ENCODE measurements at regions not wholly inside any gene's neighbourhood (a gene's known extent, or its start where the extent isn't known, plus 50 kb on each side); places are given as distances from the start of the nearest gene placed in this dataset.

DNA sequence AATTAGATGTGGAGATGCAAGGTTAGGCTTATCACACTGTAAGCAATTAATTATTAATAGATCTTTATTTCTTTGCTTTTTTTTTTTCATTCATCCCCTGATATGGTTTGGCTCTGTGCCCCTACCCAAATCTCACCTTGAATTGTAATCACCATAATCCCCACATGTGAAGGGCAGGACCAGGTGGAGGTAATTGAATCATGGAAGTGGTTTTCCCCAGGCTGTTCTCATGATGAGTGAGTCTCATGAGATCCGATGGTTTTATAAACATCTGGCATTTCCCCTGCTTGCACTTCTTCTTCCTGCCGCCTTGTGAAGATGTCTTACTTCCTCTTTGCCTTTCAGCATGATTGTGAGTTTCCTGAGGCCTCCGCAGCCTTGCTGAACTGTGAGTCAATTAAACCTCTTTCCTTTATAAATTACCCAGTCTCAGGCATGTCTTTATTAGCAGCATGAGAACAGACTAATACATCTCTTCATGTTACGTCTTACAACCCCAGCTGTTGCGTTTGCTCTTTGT is 333.8 kb downstream of the CDH26 start:
- DNase-seq: no peak

DNA sequence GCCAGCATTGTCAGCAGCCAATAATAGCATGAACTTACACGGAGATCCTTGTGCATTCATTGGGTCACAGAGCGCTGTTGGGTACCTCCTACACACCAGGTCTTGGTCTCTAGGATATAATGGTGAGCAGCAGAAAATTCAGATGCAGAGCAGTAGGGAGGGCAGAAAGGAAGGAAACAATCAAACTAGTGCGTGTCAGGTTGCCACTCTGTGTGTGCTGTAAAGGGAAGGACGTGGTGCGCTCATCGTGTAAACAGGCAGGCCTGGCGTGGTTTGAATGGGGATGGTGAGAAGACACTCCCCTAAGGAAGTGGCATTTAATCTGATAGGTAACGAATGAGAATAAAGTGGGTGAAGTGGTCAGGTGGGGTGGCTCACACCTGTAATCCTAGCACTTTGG is 336.4 kb downstream of the CDH26 start:
- no peak for DNase-seq

DNA sequence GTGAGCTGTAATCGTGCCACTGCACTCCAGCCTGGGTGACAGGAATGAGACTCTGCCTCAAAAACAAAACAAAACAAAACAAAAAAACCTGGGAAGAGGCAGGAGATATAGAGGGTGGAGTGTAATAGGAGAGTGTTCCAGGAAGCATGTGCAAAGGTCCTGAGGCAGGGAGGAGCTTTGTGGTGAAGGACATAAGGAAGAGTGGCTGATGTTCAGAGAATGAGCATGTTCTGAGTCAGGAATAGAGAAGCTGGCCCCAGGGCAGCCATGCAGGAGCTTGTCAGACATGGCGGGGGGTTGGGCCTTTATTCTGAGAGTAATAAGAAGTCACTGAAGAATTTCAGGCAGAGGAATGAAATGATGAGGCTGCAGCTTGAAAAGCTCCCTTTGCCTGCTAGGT is 337.0 kb downstream of the CDH26 start:
- no peak for DNase-seq

DNA sequence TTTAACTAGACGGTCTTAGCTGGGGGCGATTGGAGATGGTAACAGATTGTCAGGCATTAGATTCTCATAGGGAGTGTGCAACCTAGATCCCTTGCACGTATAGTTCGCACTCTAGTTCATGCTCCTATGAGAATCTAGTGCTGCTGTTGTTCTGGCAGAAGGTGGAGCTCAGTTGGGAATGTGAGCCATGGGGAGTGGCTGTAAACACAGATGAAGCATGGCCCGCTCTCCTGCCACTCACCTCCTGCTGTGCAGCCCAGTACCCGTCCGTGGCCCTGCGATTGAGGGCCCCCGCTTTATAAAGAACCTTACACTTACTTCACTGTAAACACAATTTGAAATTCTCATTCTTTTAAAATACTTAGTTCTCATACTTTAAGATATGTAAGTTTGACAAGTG is 339.4 kb downstream of the CDH26 start:
- no peak for DNase-seq

DNA sequence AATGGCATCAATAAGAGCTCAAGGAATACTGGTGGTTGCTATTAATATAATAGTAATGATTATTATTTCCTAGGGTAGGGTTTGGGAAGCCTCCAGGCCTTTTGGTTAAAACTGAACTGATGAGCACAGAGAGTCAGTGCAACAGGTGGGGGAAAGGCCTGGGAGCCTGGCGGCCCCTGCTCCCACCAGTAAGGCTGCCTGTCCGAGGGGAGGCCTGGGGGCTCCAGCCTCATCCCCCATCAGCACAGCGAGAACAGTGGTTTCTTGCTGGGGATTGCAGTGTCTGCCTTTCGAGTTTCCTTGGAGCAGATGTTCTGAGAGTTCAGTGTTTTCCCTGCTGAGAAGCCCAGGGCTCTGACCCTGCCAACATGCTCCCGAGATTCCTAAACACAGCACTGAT is 340.4 kb downstream of the CDH26 start:
- no peak for DNase-seq

DNA sequence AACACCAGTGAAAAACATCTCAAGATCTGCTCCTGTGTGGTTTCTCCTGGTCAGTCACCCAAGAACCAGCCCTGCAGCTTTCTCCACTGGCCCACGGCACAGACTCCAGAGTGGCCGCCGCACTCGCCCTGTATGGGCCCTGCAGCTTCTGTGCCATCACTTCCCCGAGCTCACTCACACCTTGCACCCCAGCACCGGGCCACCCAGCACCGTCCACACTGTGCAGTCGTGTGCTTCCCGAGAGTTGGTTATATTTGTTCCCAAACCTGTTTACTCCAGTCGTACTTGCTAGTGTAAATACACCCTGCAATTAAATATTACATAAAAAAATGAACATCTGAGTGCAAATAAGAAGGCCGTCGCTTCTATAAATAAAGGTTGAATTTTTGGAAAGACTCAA is 341.7 kb downstream of the CDH26 start:
- no peak for DNase-seq

DNA sequence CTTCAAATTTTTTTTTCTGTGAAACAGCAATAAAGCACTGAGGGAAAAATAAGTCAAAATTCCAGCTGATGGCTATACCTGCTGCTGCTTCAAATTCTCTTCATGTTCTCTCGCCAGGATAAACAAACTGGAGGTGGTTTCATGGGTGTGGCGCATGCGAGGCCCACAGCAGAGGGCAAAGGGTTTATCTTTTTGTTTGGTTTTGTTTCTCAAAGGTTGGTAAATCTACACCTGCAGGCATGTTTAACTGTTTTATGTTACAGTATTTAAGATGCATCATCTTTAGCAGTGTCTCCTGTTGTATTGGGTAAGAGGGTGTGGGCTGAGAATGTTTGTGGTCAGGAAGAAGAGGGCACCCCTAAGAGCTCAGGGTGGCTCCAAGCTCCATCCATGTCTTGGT is 342.2 kb downstream of the CDH26 start:
- DNase-seq: no peak

DNA sequence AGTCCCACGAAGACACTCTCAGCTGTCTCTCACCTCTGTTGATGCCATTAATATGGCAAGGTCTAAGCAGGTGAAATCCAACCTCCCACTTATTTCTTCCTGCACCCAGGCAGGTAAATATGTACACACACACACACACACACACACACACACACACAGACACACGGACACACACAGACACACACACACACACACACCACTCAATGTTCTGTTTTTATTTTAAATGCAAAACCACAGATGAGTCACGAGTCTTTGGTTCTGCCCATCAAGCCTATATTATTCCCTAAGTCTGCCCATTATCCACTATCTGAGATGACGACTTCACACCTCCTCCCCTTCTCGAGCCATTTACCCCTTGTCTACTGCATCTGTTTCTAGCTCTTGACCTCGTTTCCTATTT is 344.7 kb downstream of the CDH26 start:
- DNase-seq: no peak

DNA sequence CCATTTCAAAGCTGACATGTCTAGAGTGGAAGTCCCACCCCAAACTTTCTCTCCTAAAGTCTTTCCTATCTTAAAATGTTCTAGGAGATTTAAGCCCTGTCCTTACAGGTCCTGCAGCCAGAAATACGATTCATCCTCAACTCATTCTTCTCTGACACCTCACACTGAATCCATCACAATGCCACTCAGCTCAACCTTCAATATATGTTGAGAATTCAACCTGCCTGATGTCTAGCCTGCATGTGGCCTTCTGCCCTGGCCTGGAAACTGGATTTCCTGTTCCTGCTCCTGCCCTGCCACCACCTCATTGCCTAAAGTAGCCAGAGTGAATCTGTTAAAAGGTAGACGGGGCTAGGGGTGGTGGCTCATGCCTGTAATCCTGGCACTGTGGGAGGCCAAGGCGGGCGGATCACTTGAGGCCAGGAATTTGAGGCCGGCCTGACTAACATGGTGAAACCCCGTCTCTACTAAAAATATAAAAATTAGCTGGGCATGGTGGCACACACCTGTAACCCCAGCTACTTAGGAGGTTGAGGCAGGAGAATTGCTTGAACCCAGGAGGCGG is 345.9 kb downstream of the CDH26 start:
- no peak for DNase-seq

DNA sequence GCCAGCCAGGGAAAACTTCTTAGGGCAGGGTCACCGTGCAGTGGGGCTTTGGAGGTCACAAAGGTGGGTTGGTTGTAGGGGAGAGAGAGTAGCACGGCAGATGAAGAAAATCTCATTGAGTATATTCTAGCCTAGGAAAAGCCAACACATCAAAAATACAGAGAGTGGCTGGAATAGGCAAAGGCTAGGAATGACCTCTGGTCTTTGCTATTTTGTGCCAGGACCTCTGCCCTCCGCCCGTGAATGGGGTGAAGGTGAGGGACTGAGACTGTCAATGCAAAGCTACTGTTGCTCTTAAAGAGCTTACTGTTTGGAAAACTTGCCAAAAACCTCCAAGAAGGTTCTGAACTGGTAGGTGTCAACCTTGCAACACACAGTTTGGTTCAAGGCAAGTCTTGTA is 346.7 kb downstream of the CDH26 start:
- no peak for DNase-seq

DNA sequence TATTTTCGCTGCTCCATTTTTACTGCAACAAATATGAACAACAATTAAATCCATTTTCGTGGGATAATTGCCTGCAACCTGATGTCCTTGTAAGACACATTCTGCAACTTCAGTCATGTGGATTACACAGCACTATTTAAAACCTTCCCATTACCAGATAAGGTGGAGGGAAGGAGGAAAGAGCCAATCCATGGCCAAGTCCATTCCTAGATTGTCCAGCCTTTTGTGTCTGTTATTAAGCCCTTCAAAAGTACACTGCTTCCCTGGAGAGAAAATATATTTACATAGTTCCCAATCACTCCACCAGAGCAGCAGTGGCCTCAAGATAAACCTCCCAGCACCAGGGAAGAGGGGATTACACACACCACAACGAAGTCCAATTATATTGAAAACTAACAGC is 347.9 kb downstream of the CDH26 start:
- no peak for DNase-seq

DNA sequence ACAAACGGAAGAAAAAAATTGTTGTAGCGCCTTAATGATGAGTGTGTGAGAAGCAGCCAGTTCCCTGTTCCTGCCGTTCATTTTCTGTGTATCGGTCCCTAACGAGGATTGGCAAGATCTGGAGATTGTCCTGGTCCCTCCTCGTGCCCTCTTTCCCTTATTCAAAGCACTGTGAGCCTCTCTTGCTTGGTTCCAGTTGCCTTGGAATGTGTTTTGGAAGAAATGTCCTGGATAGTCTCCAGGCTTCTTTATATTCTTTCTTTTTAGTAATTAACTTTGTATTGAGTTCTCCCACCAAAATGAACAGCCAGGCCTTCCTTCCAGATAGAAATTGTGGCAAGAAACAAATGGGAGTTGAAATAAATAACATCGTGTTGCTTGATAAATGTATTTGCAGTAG is 348.3 kb downstream of the CDH26 start:
- DNase-seq: no peak

DNA sequence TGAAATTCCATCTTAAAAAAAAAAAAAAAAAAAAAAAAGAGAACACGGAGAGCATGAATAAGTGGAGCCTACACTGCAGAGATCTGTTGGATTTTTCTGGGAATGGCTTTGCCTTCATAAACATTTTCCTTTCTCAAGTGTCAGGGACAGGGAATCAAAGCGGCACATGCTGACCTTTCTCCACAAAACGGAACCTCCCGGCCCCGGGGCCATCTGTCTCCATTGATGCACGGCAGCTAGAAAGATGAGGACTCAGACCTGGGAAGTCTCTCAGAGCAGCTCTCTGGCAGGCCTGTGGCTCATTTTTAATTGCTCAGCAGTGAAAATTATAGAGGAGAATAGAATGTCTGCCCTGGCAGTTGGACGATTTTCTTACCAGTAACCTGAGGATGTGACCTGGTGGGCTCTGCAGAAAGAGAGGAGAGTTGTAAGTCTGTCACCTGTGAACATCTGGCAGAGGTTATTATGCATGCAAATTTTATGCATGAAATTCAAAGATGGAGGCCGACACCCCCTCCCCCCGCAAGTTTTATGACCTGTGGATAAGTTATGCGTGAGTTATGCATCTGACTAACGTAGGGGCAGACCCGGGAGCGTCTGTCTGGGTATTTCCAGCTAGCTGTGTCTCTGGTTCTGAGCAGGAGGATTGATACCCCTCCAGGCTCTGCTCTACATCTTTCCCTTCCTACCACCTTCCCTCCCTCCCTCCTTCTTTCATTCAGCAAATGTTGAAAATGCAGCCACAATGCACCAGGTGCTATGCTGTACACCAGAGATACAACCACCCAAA is 352.5 kb downstream of the CDH26 start:
- no peak for DNase-seq

DNA sequence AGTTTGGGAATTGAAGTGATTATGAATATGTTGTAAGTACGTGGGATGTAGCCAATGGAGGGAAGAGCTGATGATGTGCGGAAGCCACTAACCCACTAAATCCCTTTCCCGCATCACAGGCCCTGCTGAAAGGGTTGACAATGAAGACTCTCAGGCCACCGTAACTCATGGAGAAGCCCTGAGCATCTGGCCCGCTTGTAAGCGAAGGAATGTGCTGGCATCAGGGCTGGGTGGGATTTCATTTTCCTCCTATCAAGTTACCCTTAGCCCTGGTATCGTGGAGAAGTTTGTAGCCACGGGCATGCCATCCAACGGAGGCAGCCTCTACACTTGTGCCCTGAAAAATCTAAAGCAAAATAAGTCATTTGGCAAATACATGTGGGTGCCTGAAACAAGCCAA is 355.0 kb downstream of the CDH26 start:
- DNase-seq: no peak

DNA sequence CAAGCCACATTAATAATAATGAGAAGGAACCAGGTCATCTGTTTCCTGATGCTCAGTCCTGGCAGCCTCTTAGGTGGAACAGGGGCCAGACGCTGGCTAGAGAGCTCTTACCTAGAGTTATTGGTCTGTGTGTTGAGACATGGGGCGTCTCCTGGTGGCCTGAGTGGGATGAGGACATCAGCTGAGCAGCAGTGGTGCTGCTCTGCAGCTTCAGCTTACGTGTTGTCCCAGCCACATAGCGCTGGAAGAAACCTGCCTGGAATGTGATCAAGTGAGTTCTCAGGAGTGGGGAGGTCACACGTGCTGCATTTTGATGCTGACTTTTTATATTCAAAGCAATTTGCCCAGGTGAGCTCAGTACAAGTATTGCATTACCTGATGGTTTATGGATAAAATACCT is 355.4 kb downstream of the CDH26 start:
- DNase-seq: no peak

DNA sequence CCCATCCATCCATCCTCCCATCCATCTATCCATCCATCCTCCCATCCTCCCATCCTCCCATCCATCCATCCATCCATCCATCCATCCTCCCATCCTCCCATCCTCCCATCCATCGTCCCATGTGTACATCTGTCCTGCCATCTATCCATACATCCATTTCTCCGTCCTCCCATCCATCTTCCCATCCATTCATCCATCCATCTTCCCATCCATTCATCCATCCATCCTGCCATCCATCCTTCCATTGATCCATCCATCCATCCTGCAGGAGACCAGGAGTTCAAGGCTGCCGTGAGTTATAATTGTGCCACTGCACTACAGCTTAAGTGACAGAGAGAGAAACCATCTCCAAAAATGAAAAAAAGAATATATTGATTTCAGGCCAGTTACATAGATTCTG is 356.5 kb downstream of the CDH26 start:
- no peak for DNase-seq

DNA sequence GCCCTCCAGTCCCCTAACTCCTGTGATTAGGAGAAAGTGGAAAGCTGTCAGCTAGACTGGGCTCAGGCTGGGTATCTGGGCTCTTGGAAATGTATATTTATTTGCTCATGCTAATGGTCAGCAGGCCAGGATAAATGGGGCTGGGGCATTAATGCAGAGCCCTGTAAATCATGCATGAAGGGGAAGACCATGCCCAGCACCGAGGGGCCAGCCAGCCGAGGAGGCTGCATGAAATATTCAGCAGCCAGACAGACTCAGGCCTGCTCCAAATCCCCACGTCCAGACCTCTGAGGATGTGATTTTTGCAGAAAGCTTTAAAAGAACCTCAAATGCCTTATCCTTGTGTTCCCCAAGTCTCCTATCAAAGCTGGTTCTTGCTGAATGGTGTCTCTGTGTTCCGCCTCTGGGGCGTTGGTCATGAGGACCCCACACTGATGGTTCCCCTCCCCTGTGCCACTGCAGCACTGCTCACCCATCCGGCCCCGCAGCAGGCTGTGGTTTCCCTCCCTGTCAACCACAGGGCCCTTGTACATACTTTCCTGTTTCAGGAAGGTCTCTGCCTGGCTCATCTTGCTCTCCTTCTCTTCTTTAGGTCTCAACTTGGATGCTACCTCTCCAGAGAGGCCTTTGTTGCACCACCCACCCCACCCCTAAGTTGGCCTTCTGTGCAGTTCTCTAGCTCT is 358.4 kb downstream of the CDH26 start:
- DNase-seq: no peak

DNA sequence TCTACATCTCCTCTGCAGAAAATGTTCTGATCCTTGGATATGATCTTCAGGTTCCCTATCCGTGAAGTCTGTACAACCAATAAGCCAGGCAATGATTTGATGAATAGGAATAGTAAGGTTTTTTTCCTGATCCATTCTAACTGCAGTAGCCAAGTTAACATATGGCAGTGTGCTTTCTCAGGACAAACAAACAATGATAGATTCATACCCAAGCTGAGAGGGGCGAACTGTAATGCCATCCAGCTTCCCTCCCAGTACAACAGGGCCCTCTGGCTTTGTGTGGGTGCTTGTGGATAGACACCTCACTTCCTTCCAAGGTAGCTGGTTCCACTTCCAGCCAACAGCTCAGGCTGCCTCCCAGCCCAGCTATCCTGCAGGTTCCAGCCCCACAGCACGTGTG is 359.2 kb downstream of the CDH26 start:
- DNase-seq: no peak

DNA sequence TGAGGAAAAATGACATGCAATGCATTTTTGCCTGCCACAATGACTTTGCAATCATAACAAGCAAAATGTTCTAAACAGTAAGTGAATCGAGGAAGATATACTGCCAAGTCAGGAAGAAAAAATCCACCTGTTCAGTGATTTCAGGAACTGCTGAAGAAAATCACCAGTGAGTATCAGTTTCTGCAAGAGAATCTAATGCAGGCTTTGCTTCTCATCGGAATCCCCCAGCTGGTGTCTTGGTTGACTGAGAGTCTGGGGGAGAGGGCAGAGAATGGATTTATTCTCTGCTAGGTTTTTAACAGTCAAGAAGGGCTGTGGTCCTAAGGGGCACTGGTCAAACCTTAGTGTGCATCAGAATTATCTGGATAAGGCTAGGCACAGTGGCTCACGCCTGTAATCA is 363.4 kb downstream of the CDH26 start:
- no peak for DNase-seq

DNA sequence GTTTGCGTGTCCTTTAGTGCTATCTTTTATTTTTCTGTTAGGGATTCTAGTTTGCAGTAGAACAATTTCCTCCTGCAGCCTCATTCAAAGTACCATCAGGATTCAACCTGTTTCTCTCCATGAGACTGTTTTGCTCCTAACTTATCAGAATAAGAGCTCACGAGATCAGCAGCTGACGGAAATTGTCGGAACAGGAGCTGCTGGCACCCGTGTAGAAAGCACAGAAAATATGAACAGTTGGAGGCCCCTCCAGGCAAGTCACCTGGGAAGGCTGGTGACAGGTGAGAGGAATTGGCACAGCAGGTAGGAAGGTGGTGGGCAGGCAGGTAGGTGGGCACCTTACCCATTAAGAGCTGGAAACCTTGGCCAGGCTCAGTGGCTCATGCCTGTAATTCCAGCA is 368.6 kb downstream of the CDH26 start:
- no peak for DNase-seq

DNA sequence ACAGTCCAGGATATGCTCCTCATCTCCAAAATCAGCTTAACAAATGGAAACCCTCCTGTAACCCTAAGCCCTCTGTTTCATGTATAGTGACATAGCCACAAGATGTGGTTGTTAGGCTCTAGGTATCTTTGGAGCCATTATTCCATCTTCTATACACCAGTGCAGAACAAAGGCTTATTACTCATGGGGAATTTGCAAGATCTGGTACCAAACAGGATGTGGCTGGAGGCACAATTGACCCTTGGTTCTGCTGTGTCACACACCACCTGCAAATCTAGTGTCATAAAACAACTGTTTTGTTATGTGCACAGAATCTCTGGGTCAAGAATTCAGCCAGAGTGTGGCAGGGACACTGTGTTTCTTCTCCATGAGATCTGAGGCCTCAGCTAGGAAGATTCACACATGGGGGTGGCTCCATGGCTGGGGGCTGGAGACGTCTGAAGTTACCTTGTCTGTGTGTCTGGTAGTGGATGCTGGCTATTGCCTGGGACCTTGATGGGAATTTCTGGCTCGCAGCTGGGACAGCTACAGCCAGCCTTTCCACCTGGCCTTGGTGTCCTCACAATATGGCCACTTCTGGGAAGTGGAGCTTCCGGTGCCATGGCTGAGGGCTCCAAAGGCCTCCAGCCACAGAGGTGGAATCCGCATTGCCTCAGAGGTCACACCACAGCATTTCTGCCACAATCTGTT is 369.9 kb downstream of the CDH26 start:
- no peak for DNase-seq

DNA sequence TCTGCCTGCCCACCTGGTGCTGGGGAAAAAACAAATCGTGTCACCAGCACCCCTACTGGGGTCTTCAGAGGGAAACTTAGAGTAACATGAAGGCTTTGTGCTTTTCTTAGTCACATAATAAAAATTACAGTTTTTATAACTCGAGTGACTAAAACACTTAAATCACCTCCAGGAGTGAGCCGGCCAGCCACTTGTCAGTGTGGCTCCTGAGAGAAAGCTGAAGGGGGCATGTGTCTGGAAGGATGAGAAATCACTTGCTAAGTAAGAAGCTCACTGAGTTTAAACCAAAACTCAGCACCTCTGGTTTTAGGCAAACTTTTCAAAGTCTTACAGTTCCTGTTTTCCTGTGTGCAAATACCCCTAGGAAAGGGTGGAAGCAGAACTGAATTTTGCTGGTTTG is 372.2 kb downstream of the CDH26 start:
- DNase-seq: no peak

DNA sequence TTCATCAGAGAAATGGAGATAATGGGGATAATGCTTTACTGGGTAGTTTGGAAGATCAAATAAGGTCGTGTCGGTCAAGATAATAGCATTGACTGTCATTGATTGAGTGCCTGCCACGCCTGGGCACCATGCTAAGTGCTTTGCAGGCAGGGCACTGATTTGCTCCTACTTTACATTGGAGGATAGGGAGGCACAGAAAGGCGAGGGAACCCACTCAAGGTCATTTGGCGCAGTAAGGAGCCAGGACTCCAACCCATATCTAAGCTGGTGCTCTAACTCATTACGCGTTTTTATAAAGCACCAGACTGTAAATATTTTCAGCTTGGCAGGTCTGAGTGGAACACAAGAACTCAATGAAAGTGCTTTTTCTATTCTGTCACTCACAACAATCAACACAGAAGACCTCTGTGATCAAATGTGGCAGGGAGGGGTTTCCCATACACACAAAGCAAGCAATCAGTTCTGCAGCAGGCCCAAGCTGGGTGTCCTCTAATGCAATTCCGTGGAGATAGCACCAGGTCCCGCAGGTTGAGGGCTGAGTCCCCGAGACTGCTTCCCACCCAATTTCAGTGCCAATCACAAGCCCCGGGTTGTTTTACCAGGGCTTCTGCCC is 373.6 kb downstream of the CDH26 start:
- no peak for DNase-seq

Data from DMS79 (cell line).